SU-DHL-6 (cell line): ENCODE measurements at regions not wholly inside any gene's neighbourhood (a gene's known extent, or its start where the extent isn't known, plus 50 kb on each side); places are given as distances from the start of the nearest gene placed in this dataset.

ENCODE experiments used
- CTCF ChIP-seq: fragments of 200-600 bp; sonication (generic); IDR thresholded peaks from one replicate; pipeline ENCODE4 v1.5.1; 2017; ENCODE audit warnings: antibody characterized with exemption, mild to moderate bottlenecking, low read length, moderate library complexity; ENCODE audit not compliant: insufficient read depth, poor library complexity, severe bottlenecking
- EZH2phosphoT487 ChIP-seq: fragments of 200-600 bp; sonication (generic), shearing (Covaris generic); conservative IDR thresholded peaks from 2 replicates; pipeline ENCODE4 v1.6.1; 2018; ENCODE audit warnings: mild to moderate bottlenecking, antibody characterized with exemption, low read length, moderate library complexity, mixed read lengths

GRCh38 chr15:81504170-81504905 is 130.3 kb upstream of the TMC3 start:
- TF ChIP-seq CTCF = no peak
- no peak for TF ChIP-seq EZH2phosphoT487
